Fibroblast of villous mesenchyme (primary cell): ENCODE measurements at regions not wholly inside any gene's neighbourhood (a gene's known extent, or its start where the extent isn't known, plus 50 kb on each side); places are given as distances from the start of the nearest gene placed in this dataset.

ENCODE experiments used
- DNase-seq: peaks from one replicate; pipeline ENCODE4 v3.0.0-alpha.2; 2010; ENCODE audit warnings: low read depth
- H3K4me3 ChIP-seq: 2 replicates; pipeline ENCODE4 v1.5.1; 2011; ENCODE audit warnings: low read depth, mild to moderate bottlenecking, low read length
- TF ChIP-seq, protein P1 (sequence below): IDR thresholded peaks from 2 replicates; pipeline ENCODE4 v1.5.1; 2012; ENCODE audit warnings: low read depth, mild to moderate bottlenecking, low read length; ENCODE audit not compliant: insufficient read depth

DNA sequence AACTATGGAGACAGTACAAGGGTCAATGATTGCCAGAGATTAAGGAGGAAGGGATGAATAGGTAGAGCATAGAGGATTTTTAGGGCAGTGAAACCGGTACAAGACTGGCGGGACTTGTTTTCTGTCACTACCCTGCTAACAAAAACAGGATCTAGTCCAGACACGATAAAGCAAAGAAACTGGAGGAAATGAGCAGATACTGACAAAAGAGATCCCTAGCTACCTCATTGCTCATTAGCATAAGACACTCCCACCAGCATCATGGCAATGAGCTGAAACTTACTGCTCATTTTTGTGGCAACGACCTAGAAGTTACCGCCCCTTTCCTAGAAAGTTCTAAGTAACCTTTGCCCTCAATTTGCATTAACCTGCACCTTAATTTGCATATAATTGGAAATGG is 131.2 kb downstream of the ETAA1 start:
- H3K4me3 ChIP-seq, result no peak overlapping the region
- TF ChIP-seq, protein P1, sequence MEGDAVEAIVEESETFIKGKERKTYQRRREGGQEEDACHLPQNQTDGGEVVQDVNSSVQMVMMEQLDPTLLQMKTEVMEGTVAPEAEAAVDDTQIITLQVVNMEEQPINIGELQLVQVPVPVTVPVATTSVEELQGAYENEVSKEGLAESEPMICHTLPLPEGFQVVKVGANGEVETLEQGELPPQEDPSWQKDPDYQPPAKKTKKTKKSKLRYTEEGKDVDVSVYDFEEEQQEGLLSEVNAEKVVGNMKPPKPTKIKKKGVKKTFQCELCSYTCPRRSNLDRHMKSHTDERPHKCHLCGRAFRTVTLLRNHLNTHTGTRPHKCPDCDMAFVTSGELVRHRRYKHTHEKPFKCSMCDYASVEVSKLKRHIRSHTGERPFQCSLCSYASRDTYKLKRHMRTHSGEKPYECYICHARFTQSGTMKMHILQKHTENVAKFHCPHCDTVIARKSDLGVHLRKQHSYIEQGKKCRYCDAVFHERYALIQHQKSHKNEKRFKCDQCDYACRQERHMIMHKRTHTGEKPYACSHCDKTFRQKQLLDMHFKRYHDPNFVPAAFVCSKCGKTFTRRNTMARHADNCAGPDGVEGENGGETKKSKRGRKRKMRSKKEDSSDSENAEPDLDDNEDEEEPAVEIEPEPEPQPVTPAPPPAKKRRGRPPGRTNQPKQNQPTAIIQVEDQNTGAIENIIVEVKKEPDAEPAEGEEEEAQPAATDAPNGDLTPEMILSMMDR, result no peak
- no peak for DNase-seq

DNA sequence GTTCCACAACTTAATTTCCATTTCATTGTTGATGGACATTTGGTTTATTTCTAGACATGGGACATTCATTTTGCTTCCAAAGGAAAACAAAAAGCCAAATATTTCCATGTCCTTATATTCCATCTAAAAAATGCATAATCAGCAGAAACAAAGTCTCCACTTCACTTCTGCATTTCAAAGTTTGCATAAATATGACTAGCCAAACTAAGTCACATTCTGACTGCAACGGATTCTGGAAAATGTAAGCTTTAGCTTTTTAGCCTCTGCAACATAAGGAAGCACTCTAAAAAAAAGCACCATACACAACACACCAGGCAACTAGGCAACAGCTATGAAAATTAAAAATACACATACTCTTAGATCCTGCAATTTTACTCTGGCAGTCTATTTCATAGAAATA is 135.3 kb downstream of the ETAA1 start:
- H3K4me3 ChIP-seq, result no peak overlapping the region
- TF ChIP-seq, protein P1, result no peak
- DNase-seq, result no peak

DNA sequence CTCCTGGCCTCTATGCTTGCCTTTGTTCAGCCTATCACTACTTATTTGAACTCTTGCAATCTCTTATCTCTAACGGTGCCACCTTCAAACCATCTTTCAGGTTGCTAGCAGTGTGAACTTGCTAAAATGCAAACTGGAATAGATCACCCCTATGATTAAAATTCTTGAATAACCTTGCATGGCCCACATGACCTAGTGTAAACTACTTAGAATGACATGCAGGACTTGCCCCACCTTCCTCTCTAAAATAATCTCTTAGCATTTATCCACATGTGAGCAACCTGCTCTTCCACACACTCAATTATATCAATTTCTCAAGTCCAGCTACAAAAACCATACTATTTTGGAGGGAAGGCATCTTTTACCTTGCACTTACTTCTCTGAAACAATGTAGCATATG is 137.6 kb downstream of the ETAA1 start:
- TF ChIP-seq, protein P1, result no peak
- H3K4me3 ChIP-seq, result no peak overlapping the region
- no peak for DNase-seq

DNA sequence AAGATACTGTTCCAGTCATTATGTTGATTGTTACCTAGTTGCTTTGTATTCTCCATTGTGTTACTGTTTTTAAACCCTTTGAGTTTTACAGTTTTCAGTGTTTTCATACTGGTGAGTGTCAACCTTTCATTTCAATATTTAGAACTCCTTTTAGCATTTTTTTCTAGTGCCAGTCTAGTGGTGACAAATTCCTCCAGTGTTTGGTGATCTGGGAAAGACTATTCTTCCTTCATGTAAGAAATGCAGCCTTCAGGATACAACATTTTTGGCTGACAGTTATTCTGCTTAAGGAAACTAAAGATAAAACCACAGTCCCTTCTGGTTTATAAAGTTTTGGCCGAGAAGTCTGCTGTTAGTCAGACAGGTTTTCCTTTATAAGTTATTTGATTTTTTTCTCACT is 143.8 kb downstream of the ETAA1 start:
- TF ChIP-seq, protein P1, result no peak
- DNase-seq, result no peak
- H3K4me3 ChIP-seq, result no peak overlapping the region

DNA sequence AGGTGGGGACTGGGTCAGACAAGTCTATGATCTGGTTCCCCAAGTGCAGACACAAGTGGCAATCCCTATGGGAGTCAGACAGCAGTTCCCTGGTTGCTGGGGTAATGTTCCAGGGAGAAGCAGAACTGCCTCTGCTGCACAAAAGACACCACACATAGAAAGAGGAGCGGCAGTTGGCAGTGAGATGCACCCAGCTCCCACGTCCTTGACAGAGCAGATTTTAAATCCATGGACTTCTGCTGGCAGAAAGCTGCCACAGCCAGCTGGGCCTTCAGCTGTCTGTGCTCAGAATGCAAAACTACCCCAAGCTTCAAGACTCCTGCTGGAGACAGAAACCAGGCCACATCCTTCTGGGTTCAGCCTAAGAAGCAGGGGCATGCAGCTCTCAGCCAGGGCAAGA is 147.2 kb downstream of the ETAA1 start:
- no peak overlapping the region for H3K4me3 ChIP-seq
- no peak for DNase-seq
- TF ChIP-seq, protein P1, result no peak

DNA sequence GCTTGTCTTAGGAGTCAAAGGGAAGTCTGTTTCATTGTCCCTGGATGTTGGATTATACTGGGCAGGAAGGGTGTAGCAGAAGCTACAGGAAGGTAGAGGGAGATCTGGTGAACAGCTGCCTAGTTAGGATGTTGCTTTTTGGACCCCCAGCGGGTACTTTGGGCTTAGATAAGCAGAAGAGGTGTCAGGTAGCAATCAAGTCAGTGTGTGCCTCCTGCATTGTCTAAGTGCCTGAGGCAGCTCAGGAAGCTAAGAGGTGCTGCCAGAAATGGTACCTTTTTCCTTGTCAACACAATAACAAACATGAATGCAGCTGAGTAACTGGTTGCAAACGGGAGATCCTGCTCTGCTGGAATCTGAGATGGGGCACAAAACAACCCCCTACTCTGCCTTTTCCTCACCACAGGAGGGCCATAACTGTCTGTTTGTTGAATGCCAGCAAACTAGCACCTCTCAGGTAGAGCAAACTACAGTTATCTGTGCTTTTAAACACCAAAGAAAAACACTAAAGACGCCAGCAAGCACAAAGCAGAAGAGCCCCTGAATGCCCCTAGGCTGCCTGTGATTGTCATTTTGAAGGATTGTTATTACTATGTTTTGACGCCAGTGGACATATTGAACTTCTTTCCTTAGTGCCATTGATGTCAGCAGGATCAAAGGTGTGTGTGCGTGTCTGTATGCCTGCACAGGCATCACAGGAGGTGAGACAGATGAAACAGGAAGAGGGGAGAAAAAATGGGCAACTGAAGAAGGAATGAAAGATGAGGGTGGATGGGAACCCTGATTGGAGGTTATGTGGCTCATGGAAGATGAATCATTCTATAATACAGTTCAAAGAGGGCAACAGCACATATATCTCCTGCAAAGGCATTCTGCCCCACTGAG is 151.4 kb downstream of the ETAA1 start:
- H3K4me3 ChIP-seq, result no peak overlapping the region
- no peak for DNase-seq
- TF ChIP-seq, protein P1, result no peak
